Adrenal gland (tissue), 5 donors: ENCODE measurements at regions not wholly inside any gene's neighbourhood (a gene's known extent, or its start where the extent isn't known, plus 50 kb on each side); places are given as distances from the start of the nearest gene placed in this dataset.

Source experiments
- CTCF ChIP-seq, 6 experiments: fragments of 450-650 bp in 4 of 6; fragments of 200-600 bp in 2 of 6; sonication (generic) in 1 of 6; IDR thresholded peaks; 1 replicate in 5 of 6; 2 replicates in 1 of 6; pipeline versions ENCODE4 v1.5.1 to v1.8.0; 2016 to 2021; ENCODE audit warnings: antibody characterized with exemption in 6 of 6, mild to moderate bottlenecking in 2 of 6, moderate library complexity in 1 of 6
- POLR2A ChIP-seq, 2 donors: fragments of 450-650 bp; IDR thresholded peaks; one replicate each; pipeline ENCODE4 v1.6.1; 2017; ENCODE audit warnings: antibody characterized with exemption in 2 of 2, mild to moderate bottlenecking in 2 of 2, moderate library complexity in 1 of 2
- donor health status: DM: no; HTN: no; CAD: no.

DNA sequence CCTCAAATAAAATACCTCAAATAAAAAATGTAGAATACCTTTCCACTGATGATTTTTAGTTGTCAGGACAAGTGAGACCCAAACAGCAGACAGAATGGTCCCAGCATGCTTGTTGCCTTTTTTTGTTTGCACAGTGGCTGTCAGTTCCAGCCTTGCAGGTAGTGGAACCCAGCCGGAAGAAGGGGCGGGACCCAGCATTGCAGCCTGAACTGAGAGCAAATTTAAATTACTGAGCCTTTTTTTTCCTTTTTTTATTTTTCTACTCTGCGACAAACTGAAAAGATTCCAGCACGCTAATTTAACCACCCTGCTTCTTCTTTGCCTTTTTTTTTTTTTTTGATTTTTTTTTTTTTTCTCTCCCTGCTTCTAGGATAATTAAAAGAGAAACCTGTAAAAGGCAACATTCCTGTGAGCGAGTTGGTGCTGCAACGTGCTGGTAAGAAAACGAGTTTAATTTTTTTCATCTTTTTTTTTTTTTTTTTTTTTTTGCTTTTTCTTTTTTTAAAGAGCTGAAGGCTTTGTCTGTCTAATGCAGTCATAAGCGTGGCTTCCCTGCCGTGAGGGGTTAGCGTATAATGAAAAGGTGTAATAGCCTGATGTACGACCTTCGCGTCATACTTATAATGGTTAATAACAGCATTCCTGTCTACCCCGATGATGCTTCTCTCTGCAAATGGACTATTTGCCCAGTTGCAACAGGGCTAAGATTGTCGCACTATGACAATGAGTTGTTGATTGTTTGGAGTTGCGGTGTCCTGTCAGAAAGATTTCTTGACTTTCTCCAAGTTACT lies 555.3 kb upstream of the CELF2 start:
- no peak for TF ChIP-seq CTCF (IDR thresholded peaks at IDR 0.05)
- no peak for TF ChIP-seq POLR2A (IDR thresholded peaks at IDR 0.05)
